SK-N-SH (cell line): ENCODE measurements at regions not wholly inside any gene's neighbourhood (a gene's known extent, or its start where the extent isn't known, plus 50 kb on each side); places are given as distances from the start of the nearest gene placed in this dataset.

Experiments
- IRF3 ChIP-seq: fragments of 150-350 bp; IDR thresholded peaks from 2 replicates; pipeline ENCODE4 v1.6.1; 2016; ENCODE audit warnings: mild to moderate bottlenecking, low read depth, low read length
- REST ChIP-seq: IDR thresholded peaks from 2 replicates; pipeline ENCODE4 v1.6.1; 2012; ENCODE audit warnings: mild to moderate bottlenecking, low read depth, low read length, moderate library complexity
- RFX5 ChIP-seq: IDR thresholded peaks from 2 replicates; pipeline ENCODE4 v1.6.1; 2012; ENCODE audit warnings: mild to moderate bottlenecking, improper control_type of control experiment, low read length
- SMC3 ChIP-seq: IDR thresholded peaks from 2 replicates; pipeline ENCODE4 v1.6.1; 2012; ENCODE audit warnings: low read depth, low read length, improper control_type of control experiment
- TAF1 ChIP-seq: IDR thresholded peaks from 2 replicates; pipeline ENCODE4 v1.6.1; 2012; ENCODE audit warnings: low read depth, mild to moderate bottlenecking, low read length, moderate library complexity, borderline replicate concordance

GRCh38 chr11:39434466-39434865 is 2025.0 kb downstream of the LRRC4C start:
- TF ChIP-seq RFX5 (no peak), IRF3 (no peak), TAF1 (no peak), SMC3 (no peak), REST (no peak)
